ENCODE measurements at regions not wholly inside any gene's neighbourhood (a gene's known extent, or its start where the extent isn't known, plus 50 kb on each side); places are given as distances from the start of the nearest gene placed in this dataset.

GRCh38 chr16:47979616-47980182, 176.1 kb downstream of the ABCC12 start:
- no peak for TF ChIP-seq PATZ1 (CRISPR knock-in tag; IDR thresholded peaks at IDR 0.05; ENCODE audit: borderline replicate concordance)
- TF ChIP-seq ZNF8 (CRISPR knock-in tag; IDR thresholded peaks at IDR 0.05) = no peak
- no peak for TF ChIP-seq BACH2 (CRISPR knock-in tag; IDR thresholded peaks at IDR 0.05; ENCODE audit: borderline replicate concordance)
- TF ChIP-seq TOX (CRISPR knock-in tag; IDR thresholded peaks at IDR 0.05; ENCODE audit: borderline replicate concordance) = no peak
- TF ChIP-seq SNAI2 (CRISPR knock-in tag; IDR thresholded peaks at IDR 0.05) = no peak
- TF ChIP-seq PPARA (CRISPR knock-in tag; IDR thresholded peaks at IDR 0.05; ENCODE audit: borderline replicate concordance) = no peak
- no peak for TF ChIP-seq ZNF565 (CRISPR knock-in tag; conservative IDR thresholded peaks at IDR 0.05; ENCODE audit: low read depth)
- no peak for TF ChIP-seq ZNF70 (CRISPR knock-in tag; IDR thresholded peaks at IDR 0.05)
- no peak for TF ChIP-seq GLIS3 (CRISPR knock-in tag; IDR thresholded peaks at IDR 0.05)
- no peak for TF ChIP-seq ARNTL (CRISPR knock-in tag; IDR thresholded peaks at IDR 0.05; ENCODE audit: borderline replicate concordance, low read depth)
- no peak for TF ChIP-seq ISL1 (CRISPR knock-in tag; IDR thresholded peaks at IDR 0.05)
- TF ChIP-seq CSRNP3 (CRISPR knock-in tag; IDR thresholded peaks at IDR 0.05) = no peak
- no peak for ATAC-seq

DNA sequence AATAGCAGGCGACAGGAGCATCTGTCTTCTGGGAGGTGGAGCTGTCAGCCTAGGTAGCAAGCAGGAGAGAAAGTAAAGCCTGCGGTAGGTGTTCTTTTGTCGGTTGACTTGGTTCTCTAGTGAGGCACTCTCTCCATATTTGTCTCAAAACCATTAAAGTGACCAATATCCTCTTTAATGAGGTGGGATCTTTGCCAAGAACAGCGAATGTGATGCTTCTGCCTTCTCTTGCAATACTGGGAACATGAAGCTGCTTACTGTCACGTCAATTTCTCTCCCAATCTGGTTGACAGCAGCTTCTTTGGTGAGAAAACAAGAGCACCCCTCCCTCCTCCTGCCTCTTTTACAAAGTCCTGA, 176.7 kb downstream of the ABCC12 start:
- TF ChIP-seq ESRRG (CRISPR knock-in tag; IDR thresholded peaks at IDR 0.05) (no peak), TCF4 (CRISPR knock-in tag; IDR thresholded peaks at IDR 0.05; ENCODE audit: borderline replicate concordance) (no peak), ARNTL (CRISPR knock-in tag; IDR thresholded peaks at IDR 0.05; ENCODE audit: borderline replicate concordance, low read depth) (no peak), ZNF70 (CRISPR knock-in tag; IDR thresholded peaks at IDR 0.05) (no peak), CSRNP3 (CRISPR knock-in tag; IDR thresholded peaks at IDR 0.05) (no peak), POU6F1 (CRISPR knock-in tag; IDR thresholded peaks at IDR 0.05; ENCODE audit: borderline replicate concordance, low read depth) (no peak), ISL1 (CRISPR knock-in tag; IDR thresholded peaks at IDR 0.05) (no peak), ZNF8 (CRISPR knock-in tag; IDR thresholded peaks at IDR 0.05) (no peak), CSDC2 (CRISPR knock-in tag; IDR thresholded peaks at IDR 0.05) (no peak), OSR1 (CRISPR knock-in tag; IDR thresholded peaks at IDR 0.05) (no peak), ZC3H10 (CRISPR knock-in tag; IDR thresholded peaks at IDR 0.05) (no peak), SNAI2 (CRISPR knock-in tag; IDR thresholded peaks at IDR 0.05) (no peak), ZFP30 (CRISPR knock-in tag; IDR thresholded peaks at IDR 0.05) (no peak), RARB (CRISPR knock-in tag; IDR thresholded peaks at IDR 0.05) (no peak), ZFP3 (CRISPR knock-in tag; IDR thresholded peaks at IDR 0.05) (no peak)
- TF ChIP-seq, protein P1, sequence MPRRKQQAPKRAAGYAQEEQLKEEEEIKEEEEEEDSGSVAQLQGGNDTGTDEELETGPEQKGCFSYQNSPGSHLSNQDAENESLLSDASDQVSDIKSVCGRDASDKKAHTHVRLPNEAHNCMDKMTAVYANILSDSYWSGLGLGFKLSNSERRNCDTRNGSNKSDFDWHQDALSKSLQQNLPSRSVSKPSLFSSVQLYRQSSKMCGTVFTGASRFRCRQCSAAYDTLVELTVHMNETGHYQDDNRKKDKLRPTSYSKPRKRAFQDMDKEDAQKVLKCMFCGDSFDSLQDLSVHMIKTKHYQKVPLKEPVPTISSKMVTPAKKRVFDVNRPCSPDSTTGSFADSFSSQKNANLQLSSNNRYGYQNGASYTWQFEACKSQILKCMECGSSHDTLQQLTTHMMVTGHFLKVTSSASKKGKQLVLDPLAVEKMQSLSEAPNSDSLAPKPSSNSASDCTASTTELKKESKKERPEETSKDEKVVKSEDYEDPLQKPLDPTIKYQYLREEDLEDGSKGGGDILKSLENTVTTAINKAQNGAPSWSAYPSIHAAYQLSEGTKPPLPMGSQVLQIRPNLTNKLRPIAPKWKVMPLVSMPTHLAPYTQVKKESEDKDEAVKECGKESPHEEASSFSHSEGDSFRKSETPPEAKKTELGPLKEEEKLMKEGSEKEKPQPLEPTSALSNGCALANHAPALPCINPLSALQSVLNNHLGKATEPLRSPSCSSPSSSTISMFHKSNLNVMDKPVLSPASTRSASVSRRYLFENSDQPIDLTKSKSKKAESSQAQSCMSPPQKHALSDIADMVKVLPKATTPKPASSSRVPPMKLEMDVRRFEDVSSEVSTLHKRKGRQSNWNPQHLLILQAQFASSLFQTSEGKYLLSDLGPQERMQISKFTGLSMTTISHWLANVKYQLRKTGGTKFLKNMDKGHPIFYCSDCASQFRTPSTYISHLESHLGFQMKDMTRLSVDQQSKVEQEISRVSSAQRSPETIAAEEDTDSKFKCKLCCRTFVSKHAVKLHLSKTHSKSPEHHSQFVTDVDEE (CRISPR knock-in tag; IDR thresholded peaks at IDR 0.05) = no peak
- no peak for ATAC-seq

All from SK-N-SH treated with all-trans-retinoic acid at 6 μM for 48 hours (cell line).